ENCODE measurements at regions not wholly inside any gene's neighbourhood (a gene's known extent, or its start where the extent isn't known, plus 50 kb on each side); places are given as distances from the start of the nearest gene placed in this dataset.

DNA sequence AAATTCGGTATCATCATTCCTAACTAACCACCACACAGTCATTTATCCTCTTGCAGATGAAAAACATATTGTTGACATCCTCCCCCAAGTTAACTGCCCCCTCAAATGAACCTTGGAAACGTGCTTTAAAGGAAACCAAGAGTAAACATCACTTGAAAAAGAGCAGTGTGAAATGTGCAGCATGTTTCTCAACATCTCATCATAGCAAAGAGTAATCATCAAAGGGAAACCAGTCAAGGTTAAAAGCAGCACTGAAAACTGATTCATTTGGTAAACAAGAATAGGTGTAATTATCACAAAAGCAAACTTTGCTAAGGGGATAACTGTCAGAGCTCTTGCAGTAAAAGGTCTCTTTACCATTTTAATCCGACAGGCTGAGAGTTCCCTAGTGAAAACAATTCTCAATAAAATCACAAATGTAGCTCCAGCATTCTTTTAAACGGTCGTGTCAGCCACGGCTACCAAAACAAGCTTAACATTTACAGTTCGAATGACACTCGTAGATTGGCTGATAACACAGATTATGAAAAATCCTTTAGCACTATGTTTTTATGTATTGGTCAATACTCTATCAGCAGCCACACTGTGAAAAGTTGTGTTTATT lies 461.0 kb downstream of the GBE1 start:
- H3K4me3 ChIP-seq (ENCODE audit: control insufficient read depth, low read depth, low read length): no peak overlapping the region
- no peak for DNase-seq (ENCODE audit: low read depth)
- TF ChIP-seq, protein P1, sequence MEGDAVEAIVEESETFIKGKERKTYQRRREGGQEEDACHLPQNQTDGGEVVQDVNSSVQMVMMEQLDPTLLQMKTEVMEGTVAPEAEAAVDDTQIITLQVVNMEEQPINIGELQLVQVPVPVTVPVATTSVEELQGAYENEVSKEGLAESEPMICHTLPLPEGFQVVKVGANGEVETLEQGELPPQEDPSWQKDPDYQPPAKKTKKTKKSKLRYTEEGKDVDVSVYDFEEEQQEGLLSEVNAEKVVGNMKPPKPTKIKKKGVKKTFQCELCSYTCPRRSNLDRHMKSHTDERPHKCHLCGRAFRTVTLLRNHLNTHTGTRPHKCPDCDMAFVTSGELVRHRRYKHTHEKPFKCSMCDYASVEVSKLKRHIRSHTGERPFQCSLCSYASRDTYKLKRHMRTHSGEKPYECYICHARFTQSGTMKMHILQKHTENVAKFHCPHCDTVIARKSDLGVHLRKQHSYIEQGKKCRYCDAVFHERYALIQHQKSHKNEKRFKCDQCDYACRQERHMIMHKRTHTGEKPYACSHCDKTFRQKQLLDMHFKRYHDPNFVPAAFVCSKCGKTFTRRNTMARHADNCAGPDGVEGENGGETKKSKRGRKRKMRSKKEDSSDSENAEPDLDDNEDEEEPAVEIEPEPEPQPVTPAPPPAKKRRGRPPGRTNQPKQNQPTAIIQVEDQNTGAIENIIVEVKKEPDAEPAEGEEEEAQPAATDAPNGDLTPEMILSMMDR (IDR thresholded peaks at IDR 0.05; ENCODE audit: control insufficient read depth, insufficient read depth, low read depth, low read length, missing control alignments): no peak

DNA sequence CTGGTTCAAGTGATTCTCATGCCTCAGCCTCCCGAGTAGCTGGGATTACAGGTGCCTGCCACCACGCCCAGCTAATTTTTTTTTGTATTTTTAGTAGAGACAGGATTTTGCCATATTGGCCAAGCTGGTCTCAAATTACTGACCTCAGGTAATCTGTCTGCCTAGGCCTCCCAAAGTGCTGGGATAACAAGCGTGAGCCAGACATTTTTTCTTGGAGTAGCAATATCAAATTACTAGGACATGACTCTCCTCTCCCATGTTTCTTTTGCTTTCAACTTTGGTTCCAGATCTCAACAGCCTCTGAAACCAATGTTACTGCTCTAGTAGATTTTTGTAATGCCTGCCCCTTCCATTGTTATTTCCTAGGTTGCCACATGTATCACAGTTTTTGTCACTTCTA lies 462.0 kb downstream of the GBE1 start:
- DNase-seq (ENCODE audit: low read depth): no peak
- TF ChIP-seq, protein P1 (IDR thresholded peaks at IDR 0.05; ENCODE audit: control insufficient read depth, insufficient read depth, low read depth, low read length, missing control alignments): no peak
- no peak overlapping the region for H3K4me3 ChIP-seq (ENCODE audit: control insufficient read depth, low read depth, low read length)

DNA sequence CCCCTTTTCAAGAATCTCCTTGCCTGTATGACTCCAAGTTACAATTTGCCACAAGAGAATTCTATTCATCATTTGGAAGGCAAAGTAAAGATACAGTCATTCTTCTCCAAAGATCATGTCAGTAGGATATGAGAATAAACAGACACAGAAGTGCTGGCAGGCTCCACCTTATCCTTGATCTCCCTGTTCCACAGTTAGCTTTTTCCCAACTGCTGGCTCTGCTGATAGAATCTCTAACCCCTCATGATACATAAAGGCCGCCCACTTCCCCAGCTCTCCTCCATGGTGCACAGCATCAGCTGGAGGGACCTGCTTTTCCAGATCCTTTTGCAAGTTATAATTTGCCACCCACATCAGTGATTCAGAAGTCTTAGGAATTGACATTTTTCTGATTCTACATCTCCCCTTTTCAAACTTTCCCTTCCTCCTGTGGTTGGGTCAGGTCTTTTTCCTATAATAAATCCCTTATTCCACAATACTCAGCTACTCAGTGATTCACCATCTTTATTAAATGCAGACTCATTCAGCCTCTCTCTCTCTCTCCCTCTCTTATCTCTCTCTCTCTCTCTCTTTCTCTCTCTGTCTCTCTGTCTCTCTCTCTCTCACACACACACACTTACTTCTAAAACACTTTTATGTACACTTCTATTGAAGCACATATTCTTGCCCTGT lies 465.4 kb downstream of the GBE1 start:
- no peak for DNase-seq (ENCODE audit: low read depth)
- TF ChIP-seq, protein P1 (IDR thresholded peaks at IDR 0.05; ENCODE audit: control insufficient read depth, insufficient read depth, low read depth, low read length, missing control alignments): no peak
- no peak overlapping the region for H3K4me3 ChIP-seq (ENCODE audit: control insufficient read depth, low read depth, low read length)

DNA sequence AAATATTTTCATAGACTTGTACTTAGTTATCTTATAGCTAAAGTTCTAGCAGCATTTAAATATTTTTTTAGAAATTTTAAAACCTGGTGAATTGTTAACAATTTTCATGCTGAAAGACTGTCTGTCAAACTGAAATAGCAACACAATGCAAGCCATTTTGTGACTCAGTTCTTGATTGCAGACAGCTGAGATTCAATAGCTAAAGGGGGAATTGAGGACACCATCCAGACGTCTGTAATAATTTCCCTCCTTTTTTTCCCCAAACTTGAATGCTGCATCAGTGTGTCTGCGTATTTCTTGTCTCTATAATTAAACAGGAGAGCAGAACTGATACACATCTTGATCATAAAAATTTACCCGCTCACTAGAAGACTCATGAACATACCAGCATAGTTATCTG lies 468.3 kb downstream of the GBE1 start:
- TF ChIP-seq, protein P1 (IDR thresholded peaks at IDR 0.05; ENCODE audit: control insufficient read depth, insufficient read depth, low read depth, low read length, missing control alignments): no peak
- no peak overlapping the region for H3K4me3 ChIP-seq (ENCODE audit: control insufficient read depth, low read depth, low read length)
- DNase-seq (ENCODE audit: low read depth): no peak

DNA sequence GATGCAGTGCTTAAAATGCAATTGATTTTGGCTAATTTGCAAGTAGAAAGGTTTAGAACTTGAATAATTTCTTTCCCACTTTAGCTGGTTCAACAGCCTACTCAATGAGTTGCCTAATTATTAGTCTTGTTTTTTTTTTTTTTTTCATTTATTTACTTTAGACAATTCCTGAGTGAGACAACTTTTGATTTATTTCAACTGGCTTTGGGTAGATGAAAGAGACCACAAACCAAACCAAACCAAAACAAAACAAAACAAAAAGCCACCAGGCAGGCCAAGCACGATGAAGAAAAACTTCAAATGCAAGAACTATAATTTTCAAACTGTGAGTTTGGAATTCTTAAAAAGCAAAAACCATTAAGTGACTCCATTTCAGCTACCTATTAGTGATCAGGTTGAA lies 469.9 kb downstream of the GBE1 start:
- no peak for DNase-seq (ENCODE audit: low read depth)
- TF ChIP-seq, protein P1 (IDR thresholded peaks at IDR 0.05; ENCODE audit: control insufficient read depth, insufficient read depth, low read depth, low read length, missing control alignments): no peak
- no peak overlapping the region for H3K4me3 ChIP-seq (ENCODE audit: control insufficient read depth, low read depth, low read length)

DNA sequence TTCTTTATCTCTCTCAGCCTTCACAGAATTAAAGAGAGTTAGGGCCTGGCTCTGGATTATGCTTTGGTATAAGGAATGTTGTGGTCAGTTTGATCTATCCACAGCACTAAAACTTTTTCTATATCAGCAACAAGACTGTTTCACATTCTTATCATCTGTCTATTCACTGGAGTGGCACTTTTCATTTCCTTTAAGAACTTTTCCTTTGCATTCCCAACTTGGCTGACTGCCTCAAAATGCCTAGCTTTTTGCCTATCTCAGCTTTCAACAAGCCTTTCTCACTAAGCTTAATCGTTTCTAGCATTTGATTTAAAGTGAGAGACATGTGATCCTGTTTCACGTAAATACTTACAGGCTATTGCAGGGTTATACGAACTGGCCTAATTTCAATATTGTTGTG lies 471.8 kb downstream of the GBE1 start:
- no peak overlapping the region for H3K4me3 ChIP-seq (ENCODE audit: control insufficient read depth, low read depth, low read length)
- no peak for DNase-seq (ENCODE audit: low read depth)
- TF ChIP-seq, protein P1 (IDR thresholded peaks at IDR 0.05; ENCODE audit: control insufficient read depth, insufficient read depth, low read depth, low read length, missing control alignments): no peak
